ENCODE measurements at regions not wholly inside any gene's neighbourhood (a gene's known extent, or its start where the extent isn't known, plus 50 kb on each side); places are given as distances from the start of the nearest gene placed in this dataset.

DNA sequence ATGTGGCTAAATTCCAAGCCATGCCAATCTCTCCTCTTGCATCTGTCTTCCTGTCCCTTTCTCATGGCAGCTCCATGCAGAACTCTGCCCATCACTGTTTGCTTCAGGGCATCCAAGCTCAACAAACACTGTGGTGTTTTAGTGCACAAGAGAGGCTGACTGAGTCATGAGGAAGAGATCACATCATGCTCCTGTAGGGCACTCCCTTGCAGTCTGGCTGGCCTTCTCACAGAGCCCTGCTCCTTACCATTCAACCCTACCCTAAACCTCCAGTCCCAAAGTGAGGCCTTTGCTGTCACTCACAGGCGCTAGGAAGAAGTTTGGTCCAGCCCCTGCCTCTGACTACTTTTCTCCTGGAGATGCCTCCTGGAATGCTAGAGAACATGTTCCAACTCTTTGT, 194.0 kb downstream of the LRATD1 start:
- no peak for DNase-seq (ENCODE audit: extremely low read depth in 1 of 2, low read depth in 1 of 2)

- no peak for DNase-seq (ENCODE audit: extremely low read depth in 1 of 2, low read depth in 1 of 2)
These were observed 194.9 kb downstream of the LRATD1 start for GRCh38 chr2:14827226-14828023.

DNA sequence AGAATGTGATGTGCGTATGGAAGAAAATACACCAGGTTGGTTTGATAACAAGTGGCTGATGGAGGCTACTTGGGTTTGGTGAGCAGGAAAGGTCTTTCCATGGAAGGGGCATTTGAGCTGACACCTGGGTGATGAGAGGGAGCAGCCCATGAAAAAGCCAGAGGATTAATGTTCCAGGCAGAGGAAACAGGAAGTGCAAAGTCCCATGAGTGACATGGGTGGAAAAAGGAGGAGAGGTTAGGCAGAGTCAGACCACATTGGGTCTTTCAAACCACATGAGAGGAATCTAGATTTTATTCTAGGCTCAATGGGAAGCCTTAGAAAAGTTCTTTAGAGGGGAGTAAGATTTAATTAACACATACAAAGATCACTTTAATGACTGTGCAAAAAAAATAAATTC, 195.7 kb downstream of the LRATD1 start:
- DNase-seq (ENCODE audit: extremely low read depth in 1 of 2, low read depth in 1 of 2) = no peak

- no peak for DNase-seq (ENCODE audit: extremely low read depth in 1 of 2, low read depth in 1 of 2)
These were observed 196.5 kb downstream of the LRATD1 start for GRCh38 chr2:14828968-14829367.

DNA sequence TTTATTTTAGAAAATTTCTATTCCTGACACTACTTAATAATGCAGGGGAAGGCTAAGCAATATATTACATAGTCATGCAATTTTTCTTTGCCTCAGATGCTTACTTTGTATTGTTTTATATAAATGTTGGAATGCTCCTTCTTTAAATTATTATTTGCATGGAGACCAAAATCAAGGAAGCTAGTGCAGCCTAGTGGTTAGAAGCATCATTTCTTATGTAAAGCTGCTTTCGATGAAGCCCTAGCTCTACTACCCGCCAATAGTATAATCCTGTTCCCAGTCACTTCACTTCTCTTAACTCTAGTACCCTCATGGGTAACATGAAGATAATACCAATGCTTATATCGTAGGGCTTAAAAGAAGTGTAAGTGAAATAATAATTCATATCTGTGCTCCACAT, 198.9 kb downstream of the LRATD1 start:
- no peak for DNase-seq (ENCODE audit: extremely low read depth in 1 of 2, low read depth in 1 of 2)

DNA sequence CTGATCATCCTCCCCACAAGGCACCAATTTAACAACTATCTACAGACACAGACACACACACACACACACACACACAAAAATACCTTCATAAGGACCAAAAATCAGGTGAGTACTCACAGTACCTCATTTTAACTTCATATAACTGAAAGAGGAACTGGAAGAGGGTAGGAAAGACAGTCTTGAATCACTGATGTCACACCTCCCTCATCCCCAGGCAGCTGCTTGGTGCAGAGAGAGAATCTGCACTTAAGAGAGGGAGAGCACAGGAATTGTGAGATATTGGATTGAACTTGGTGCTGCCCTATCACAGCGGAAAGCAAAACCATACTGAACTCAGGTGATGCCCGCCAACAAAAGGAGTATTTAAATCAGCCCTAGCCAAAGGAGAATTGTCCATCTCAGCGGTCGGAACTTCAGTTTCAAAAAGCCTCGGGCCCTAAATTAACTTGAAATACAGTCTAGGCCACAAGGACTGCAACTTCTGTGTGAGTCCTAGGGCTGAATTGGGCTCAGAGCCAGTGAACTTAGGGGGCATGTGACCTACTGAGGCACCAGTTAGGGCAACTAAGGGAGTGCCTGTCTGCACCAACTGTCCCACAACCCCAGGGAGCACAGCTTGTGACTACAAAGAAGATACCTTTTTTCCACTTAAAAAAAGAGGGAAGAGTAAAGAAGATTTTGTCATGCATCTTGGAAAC, 211.1 kb downstream of the LRATD1 start:
- no peak for DNase-seq (ENCODE audit: extremely low read depth in 1 of 2, low read depth in 1 of 2)

DNA sequence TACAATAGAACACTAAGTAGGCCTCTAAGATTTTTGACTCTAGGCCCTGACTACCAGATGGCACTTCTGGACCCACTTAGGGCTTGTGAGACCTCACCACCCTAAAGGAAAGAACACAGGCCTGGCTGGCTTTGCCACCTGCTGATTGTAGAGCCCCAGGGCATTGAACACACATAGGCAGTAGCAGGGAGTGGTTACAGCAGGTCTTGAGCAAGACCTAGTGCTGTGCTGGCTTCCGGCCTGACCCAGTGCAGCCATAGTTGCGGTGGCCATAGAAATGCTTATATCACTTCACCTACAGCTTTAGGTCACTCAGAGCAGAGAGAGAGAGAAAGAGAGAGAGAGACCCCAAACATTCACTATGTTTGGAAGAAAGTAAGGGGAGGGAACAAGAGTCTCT, 223.2 kb downstream of the LRATD1 start:
- no peak for DNase-seq (ENCODE audit: extremely low read depth in 1 of 2, low read depth in 1 of 2)

GRCh38 chr2:14861181-14861580, 228.7 kb downstream of the LRATD1 start:
- DNase-seq (ENCODE audit: extremely low read depth in 1 of 2, low read depth in 1 of 2) = no peak

DNA sequence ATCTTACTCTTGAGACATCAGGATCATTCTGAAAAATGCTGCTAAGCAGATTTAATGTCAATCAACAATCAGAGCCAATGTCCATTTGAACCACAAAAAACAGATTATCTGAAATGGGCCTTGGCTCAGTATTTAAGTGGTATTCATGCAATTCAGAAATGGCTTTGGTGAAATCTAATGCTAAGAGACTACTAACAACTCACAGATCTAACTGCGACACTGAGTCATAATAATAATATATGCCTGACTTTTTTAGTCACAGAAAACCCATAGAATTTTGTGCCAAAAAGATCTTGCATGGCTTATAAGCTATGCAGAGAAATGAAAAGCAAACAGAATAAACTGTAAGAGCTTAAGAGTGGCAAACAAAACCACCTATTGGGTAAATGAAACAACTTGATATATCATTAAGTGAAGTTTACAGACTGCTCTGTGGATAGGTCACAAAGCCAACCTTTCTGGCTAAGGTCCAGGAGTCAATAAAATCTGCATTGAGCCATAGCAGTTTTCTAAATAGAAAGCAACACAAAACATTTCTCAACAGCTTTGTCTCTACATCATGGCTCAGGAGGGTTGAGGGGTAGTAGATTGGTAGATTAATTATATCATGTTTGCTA, 234.3 kb downstream of the LRATD1 start:
- no peak for DNase-seq (ENCODE audit: extremely low read depth in 1 of 2, low read depth in 1 of 2)

GRCh38 chr2:14867853-14868252, 235.3 kb downstream of the LRATD1 start:
- DNase-seq (ENCODE audit: extremely low read depth in 1 of 2, low read depth in 1 of 2) = no peak

- DNase-seq (ENCODE audit: extremely low read depth in 1 of 2, low read depth in 1 of 2) = no peak
These were observed 240.3 kb downstream of the LRATD1 start for GRCh38 chr2:14872779-14873325.

GRCh38 chr2:14881651-14882327, 249.3 kb downstream of the LRATD1 start:
- DNase-seq (ENCODE audit: extremely low read depth in 1 of 2, low read depth in 1 of 2) = no peak

- no peak for DNase-seq (ENCODE audit: extremely low read depth in 1 of 2, low read depth in 1 of 2)
These were observed 252.1 kb downstream of the LRATD1 start for GRCh38 chr2:14884651-14885050.

DNA sequence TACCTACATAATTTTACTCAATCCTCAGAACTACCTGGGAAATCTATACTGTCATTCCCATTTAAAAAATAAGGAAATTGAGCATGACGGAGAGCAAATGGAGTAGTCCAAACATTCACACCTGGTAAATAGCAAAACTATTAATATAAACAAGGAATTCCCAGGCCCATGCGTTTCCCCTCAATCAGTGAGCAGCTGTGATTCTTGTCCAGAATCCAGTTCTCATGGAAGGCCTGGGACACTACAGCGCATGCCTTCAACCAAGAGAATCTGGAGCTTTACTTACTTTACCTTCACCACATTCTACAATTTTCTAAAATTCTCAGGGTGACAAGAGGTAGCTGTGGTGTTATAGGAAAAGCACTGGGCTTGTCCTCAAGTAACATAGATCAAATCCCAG, 259.0 kb downstream of the LRATD1 start:
- no peak for DNase-seq (ENCODE audit: extremely low read depth in 1 of 2, low read depth in 1 of 2)

GRCh38 chr2:14896330-14897030, 264.0 kb downstream of the LRATD1 start:
- DNase-seq (ENCODE audit: extremely low read depth in 1 of 2, low read depth in 1 of 2) = no peak

DNA sequence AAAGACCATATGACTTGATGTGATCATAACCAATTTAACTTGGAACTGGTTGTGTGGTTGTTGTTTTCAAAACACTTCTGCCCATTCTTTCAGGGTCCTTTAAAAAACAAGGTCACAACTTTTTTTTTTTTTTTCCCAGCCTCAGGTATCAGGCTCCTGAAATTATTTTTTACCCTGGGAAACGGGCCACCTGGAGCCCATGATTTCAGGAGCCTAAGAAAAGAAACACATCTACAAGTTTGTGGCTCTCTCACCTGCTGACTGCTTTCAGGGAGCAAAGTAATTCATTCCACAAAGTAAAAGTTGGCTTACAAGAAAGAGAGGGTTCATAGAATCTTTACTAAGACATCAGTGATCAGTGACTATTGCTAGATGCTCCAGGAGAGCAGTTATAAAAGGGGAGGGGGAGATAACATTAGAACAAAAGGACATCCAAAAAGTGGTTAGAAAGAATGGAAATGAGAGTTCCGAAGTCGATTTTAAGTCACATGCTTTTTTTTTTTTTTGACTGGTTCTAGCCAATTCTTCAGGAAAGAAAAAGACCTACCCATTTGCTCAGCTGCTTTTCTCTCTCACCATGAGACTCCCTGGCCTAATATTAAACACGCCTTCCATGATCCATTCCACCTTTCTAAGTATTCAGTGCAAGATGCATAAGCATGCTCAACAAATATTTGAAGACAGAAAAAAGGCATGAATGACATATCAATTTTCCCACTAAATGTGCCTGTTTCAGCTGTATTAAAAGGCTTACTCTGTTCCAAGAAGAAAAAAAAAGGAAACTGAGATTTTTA, 267.3 kb downstream of the LRATD1 start:
- no peak for DNase-seq (ENCODE audit: extremely low read depth in 1 of 2, low read depth in 1 of 2)

GRCh38 chr2:14901737-14902136, 269.2 kb downstream of the LRATD1 start:
- DNase-seq (ENCODE audit: extremely low read depth in 1 of 2, low read depth in 1 of 2) = no peak

DNA sequence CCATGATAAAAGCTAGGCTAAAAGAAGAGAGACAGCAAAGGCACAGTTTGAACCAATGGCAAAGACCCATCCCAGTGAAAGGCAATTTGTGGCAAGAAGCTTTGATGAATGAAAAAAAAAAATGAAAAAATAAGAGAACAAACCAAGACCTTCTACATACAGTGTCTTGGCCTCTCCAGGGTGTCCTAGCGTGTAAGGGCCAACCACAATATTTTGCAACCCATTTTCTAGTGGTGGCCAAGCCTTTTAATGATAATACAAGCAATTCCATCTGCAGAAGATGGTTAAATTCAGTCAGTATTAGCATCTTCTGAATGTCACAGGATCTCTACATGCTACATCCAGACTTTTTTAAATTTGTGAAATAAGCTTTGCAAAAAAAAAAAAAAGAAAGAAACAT, 270.4 kb downstream of the LRATD1 start:
- DNase-seq (ENCODE audit: extremely low read depth in 1 of 2, low read depth in 1 of 2) = no peak

GRCh38 chr2:14903709-14904374, 271.3 kb downstream of the LRATD1 start:
- peak; percentile 18 to 44 for DNase-seq (ENCODE audit: extremely low read depth in 1 of 2, low read depth in 1 of 2)
